ENCODE measurements at regions not wholly inside any gene's neighbourhood (a gene's known extent, or its start where the extent isn't known, plus 50 kb on each side); places are given as distances from the start of the nearest gene placed in this dataset.

GRCh38 chr10:21055339-21056135, 158.4 kb upstream of the NEBL start:
- Histone ChIP-seq H3K27ac (ENCODE audit: low read depth in 1 of 2, low read length in 1 of 2) (no peak overlapping the region), H3K4me1 (ENCODE audit: control insufficient read depth in 5 of 5, insufficient read depth in 5 of 5, low read length in 5 of 5) (peaks cover 0 to 22% (median 0%) of the 10 kb centered on the region in 5 donors), H3K4me3 (no peak overlapping the region), H3K27me3 (ENCODE audit: control insufficient read depth in 3 of 3, insufficient read depth in 3 of 3, low read length in 2 of 3) (no peaks in the 10 kb centered on the region), H3K36me3 (ENCODE audit: control insufficient read depth in 4 of 4, insufficient read depth in 4 of 4, low read length in 4 of 4) (peaks cover 0 to 1% (median 0%) of the 10 kb centered on the region in 4 donors), H3K9me3 (ENCODE audit: control insufficient read depth in 4 of 4, insufficient read depth in 3 of 4, low read length in 3 of 4) (peaks cover 0 to 10% (median 5%) of the 10 kb centered on the region in 4 donors), H3K9ac (ENCODE audit: insufficient read depth in 1 of 2, low read length in 2 of 2) (peak overlapping the region in 1 of 2 donors; percentile 54)
- ATAC-seq (ENCODE audit: insufficient read depth, low FRiP score), result no peak
- no peak for DNase-seq
- no peak for TF ChIP-seq CTCF (IDR thresholded peaks at IDR 0.05; ENCODE audit: control extremely low read depth, extremely low read depth)
- WGBS, 2 donors, result 79 to 82% methylated on average over 12 of the region's 12 CpGs

GRCh38 chr10:21053953-21054690, 157.0 kb upstream of the NEBL start:
- DNase-seq (peak; percentile 72 to 93 (median 92)), ATAC-seq (ENCODE audit: insufficient read depth, low FRiP score) (no peak)
- H3K4me1 ChIP-seq (ENCODE audit: control insufficient read depth in 5 of 5, insufficient read depth in 5 of 5, low read length in 5 of 5), result peaks cover 0 to 22% (median 0%) of the 10 kb centered on the region in 5 donors
- H3K9ac ChIP-seq (ENCODE audit: insufficient read depth in 1 of 2, low read length in 2 of 2), result no peak overlapping the region
- H3K4me3 ChIP-seq, result no peak overlapping the region
- no peaks in the 10 kb centered on the region for H3K27me3 ChIP-seq (ENCODE audit: control insufficient read depth in 3 of 3, insufficient read depth in 3 of 3, low read length in 2 of 3)
- no peak for TF ChIP-seq CTCF (IDR thresholded peaks at IDR 0.05; ENCODE audit: control extremely low read depth, extremely low read depth)
- WGBS, 2 donors, result 75 to 76% methylated on average over 9 of the region's 9 CpGs
- H3K36me3 ChIP-seq (ENCODE audit: control insufficient read depth in 4 of 4, insufficient read depth in 4 of 4, low read length in 4 of 4), result peaks cover 0 to 1% (median 0%) of the 10 kb centered on the region in 4 donors
- H3K27ac ChIP-seq (ENCODE audit: low read depth in 1 of 2, low read length in 1 of 2), result no peak overlapping the region
- peaks cover 0 to 6% (median 4%) of the 10 kb centered on the region in 4 donors for H3K9me3 ChIP-seq (ENCODE audit: control insufficient read depth in 4 of 4, insufficient read depth in 3 of 4, low read length in 3 of 4)

GRCh38 chr10:21052709-21053104, 155.6 kb upstream of the NEBL start:
- peaks cover 0 to 1% (median 0%) of the 10 kb centered on the region in 4 donors for H3K36me3 ChIP-seq (ENCODE audit: control insufficient read depth in 4 of 4, insufficient read depth in 4 of 4, low read length in 4 of 4)
- no peak overlapping the region for H3K4me3 ChIP-seq
- WGBS, 2 donors, result 89% methylated on average over 4 of the region's 4 CpGs
- no peak for TF ChIP-seq CTCF (IDR thresholded peaks at IDR 0.05; ENCODE audit: control extremely low read depth, extremely low read depth)
- H3K4me1 ChIP-seq (ENCODE audit: control insufficient read depth in 5 of 5, insufficient read depth in 5 of 5, low read length in 5 of 5), result peaks cover 0 to 22% (median 0%) of the 10 kb centered on the region in 5 donors
- H3K27me3 ChIP-seq (ENCODE audit: control insufficient read depth in 3 of 3, insufficient read depth in 3 of 3, low read length in 2 of 3), result no peaks in the 10 kb centered on the region
- H3K27ac ChIP-seq (ENCODE audit: low read depth in 1 of 2, low read length in 1 of 2), result no peak overlapping the region
- DNase-seq (no peak), ATAC-seq (ENCODE audit: insufficient read depth, low FRiP score) (no peak)
- no peak overlapping the region for H3K9ac ChIP-seq (ENCODE audit: insufficient read depth in 1 of 2, low read length in 2 of 2)
- H3K9me3 ChIP-seq (ENCODE audit: control insufficient read depth in 4 of 4, insufficient read depth in 3 of 4, low read length in 3 of 4), result peaks cover 0 to 2% (median 0%) of the 10 kb centered on the region in 4 donors

All from lung (tissue), 11 donors.